GM19397 (cell line): ENCODE measurements at regions not wholly inside any gene's neighbourhood (a gene's known extent, or its start where the extent isn't known, plus 50 kb on each side); places are given as distances from the start of the nearest gene placed in this dataset.
"Not testable (repeated sequence)": the region's sequence is repeated elsewhere in the genome, so short reads cannot be mapped to it uniquely, and the experiment has no call there.

Experiments
- ATAC-seq: cut with Tn5 transposase; IDR thresholded peaks from one replicate; pipeline ENCODE4 v1.9.1; 2021; ENCODE audit warnings: mild to moderate bottlenecking, moderate library complexity; ENCODE audit not compliant: unreplicated experiment

DNA sequence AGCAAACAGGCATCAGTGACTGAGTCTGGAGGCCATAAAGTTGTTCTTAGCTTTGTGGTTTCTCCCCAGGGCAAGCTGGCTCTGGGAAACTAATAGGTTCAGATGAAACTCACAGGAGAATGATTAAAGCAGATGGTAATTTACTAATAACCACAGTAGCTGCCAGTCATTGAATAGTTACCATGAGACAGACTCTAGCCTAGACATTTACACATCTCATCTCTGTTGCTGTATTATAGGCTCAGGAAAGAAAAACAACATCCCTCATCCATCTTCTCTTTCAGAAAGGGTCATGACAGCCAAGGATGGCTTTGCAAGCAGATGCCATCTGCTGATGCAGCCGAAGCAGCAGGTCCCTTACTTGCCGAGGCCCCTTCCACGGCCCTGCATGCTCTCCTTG is 314.0 kb upstream of the ID2 start:
- ATAC-seq, result no peak

DNA sequence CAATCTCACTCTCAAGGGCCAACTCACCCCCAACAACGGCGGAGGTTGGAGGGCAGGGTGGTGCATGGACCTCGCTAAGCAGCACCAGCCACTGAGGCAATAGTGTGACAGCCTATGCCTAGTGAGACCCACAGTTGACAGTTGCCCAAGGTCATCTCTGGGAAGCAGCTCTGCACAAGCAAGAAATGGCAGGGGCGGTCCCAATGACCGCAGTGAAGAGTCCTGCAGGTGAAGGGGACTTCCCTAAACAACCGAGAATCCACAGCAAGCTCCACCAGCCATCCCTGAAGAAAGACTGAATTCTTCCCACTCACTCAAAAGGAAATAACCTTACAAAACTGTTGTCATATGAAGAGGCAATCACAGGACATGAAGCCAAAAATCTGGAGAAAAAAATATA is 313.4 kb upstream of the ID2 start:
- no peak for ATAC-seq

DNA sequence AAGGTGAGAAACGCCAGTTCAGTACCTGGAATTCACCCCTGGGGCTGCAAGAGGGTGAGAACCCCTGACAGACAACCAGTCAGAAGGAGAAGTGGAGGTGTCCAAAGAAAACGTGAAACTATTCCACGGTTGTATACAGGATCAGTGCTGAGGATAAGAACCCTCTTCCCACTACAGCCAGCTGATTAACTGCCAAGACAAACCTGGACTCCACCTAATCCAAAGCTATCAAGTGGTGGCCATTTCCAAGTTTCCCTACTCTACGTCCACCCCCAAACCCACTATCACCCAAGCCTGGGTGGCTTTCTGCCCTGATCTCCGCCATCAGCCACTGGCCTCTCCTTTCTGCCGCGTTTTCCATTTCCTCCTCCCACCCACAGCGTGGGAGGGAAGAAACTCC is 312.3 kb upstream of the ID2 start:
- ATAC-seq, result no peak

DNA sequence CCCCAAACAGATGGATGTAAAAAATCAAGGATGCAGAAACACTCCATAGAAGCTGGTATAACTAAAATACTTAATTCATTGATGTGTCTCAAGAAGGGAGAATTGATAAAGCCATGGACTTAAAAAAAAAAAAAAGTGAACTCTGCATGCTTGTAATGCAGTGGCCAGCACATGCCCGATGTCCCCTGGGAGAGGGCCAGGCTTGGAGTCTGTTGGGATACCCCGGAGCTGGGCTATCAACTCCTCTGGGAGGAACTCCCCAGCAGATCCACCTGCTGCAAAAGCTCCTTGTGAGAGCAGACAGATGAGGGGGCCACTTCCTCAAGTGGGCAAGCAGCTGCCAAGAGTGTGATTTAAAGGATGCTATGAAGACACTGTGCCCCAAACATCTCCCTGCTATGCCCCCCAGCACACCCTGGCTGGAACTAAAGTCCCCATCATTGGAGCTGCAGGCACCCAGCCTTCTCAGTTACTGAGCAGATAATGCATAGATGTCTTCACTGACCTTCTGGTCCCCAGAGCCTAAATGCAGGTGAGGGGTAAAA is 311.5 kb upstream of the ID2 start:
- ATAC-seq, result no peak

DNA sequence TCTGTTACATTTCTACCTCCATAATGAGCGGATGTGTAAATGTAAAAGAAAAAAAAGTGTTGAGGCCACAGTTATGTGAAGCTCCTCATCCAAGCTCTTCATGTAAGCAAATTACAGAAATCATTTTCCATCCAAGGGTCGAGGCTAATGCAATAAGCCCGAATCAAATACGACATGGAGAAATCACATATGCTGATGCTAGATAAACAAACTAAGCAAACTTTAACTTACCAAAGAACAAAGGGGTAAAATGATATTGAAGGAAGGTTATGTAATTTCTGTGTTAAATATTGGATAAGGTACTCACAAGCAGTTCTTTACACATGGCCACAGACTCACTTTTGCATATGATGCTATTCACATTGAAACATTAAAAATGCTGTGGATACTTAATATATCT is 310.2 kb upstream of the ID2 start:
- no peak for ATAC-seq

DNA sequence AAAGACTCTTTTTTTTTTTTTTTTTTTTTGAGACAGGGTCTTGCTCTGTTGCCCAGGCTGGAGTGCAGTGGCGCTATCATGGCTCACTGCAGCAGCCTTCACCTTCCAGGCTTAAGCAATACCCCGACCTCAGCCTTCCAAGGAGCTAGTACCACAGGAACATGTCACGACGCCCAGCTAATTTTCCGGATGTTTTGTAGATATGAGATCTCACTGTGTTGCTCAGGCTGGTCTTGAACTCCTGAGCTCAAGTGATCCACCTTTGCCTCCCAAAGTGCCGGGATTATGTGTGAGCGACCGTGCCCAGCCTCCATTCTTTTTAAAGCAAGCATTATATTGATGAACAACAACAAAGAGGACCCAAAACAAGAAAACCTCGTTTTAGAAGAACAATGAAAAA is 307.1 kb upstream of the ID2 start:
- no peak for ATAC-seq

DNA sequence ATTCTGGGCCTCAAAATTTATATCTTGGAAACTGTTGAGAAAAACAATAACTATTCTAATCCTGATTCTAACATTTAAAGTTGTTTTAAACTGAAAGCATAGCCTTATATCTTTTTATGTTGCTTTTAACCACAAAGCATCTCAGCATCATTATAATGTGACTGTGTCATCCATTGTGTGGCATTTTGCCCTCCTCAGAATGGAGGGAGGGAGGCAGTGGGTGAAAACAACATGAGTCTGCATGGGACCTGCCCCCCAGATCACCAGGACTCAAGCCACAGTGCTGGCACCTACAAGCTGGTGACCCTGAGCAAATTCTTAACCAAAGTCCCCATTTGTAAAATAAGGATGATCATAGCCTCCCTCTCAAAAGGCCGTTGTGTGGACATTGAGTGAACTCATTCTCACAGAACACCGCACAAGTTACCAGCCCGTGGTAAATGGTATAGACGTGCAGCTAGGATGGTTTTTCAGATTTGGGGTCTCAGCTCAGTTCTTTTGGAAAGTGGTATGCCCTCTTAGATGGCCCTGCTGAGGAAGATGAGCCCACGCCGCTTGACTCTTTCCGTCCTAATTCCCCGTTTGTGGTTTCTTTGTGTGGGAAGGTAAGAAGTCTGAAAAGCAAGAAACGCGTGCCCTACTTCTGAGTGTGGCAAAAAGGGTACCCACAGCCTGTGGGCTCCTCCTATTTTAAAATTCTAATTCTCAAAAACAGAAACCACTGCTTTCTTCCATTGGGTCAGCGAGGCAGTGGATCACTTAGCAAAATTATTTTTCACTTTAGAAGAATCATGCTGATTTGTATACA is 305.0 kb upstream of the ID2 start:
- ATAC-seq, result no peak

DNA sequence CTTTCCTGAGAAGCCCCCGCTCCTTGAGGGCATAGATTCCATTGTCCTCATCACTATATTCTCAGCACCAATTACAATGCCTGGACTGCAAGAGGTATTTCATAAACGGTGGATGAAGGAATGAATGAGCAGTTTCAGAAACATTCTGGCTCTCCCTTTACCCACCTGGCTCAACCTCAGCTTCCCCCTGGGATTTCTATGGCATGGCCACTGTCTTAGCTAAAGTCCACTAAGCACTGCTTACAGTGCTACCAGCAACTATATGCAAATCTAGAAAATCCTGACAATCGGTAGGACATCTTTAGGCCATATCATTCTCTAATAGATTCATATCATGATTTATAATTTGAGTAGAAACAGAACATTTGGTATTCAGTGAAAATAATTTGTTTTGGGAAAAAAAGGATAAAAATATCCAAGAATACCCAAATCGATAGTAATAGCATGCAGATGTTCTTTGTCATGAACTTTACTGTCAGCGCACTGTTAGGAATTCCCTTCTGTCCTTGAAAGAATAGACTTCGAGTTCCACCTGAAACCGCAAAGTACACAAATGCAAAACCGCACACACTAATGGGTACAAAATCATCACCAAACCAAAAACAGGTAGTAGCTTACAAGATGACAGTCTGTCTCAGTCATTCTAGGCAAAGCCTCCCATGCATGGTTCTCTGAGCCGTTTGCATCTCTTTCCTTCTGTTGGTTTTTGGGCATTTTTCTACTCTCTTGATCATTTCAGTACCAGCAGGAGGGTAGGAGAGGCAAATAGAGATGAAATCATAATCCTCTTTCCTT is 303.6 kb upstream of the ID2 start:
- ATAC-seq, result peak; percentile 72

DNA sequence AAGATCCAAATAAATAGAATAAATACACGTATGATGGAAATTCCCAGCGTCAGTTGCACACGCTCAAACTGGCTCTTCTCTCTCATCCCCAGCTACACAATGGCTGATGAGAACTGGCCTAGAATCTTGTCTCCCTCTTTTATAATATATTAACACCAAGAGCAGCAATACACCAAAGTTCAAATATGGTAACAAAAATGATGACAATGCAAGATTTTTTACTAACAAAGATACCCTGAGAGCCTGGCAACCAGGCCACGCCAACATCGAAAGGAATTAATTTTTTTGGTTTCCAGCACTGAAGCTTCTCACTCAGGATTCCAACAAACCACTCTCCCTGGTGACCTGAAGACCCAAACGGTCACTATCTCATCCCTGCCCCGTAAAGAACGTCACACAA is 302.7 kb upstream of the ID2 start:
- ATAC-seq, result no peak

DNA sequence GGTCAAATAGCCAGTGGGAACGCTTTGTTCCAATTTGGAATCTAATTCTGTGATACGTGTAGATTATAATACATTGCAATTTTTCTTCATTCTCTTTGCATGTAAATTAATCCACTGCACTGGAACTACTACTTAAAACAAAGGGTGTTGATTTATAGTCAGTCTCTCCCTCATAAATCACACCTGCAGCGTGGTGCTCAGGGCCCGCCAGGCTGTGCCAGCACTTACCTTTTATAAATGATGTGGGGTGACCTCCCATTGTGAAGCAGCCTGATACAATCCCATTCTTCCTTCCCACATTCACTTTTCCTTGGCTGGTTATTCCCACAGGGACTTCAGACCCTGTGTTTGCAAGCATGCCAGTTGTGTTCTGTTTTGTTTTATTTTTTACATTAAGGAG is 302.3 kb upstream of the ID2 start:
- no peak for ATAC-seq

DNA sequence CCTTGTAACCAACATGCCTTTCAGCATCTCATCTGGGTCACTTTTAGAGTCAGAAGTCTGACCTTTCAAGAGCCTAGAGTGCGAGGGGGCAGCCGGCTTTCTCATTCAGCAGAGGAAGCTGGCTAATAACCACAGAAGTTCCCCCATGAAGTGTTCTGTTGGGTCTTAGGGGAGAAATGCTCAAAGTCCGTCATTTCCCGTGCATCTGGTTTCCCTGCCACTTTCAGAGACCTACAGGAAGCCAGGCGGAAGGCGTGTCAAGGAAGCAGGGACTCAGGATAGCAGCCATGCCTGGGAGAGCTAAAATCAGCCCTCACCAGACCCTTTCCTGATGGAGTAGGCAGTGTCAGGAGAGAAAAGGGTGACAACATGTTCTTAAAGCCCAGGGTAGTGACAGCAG is 301.8 kb upstream of the ID2 start:
- ATAC-seq, result no peak

DNA sequence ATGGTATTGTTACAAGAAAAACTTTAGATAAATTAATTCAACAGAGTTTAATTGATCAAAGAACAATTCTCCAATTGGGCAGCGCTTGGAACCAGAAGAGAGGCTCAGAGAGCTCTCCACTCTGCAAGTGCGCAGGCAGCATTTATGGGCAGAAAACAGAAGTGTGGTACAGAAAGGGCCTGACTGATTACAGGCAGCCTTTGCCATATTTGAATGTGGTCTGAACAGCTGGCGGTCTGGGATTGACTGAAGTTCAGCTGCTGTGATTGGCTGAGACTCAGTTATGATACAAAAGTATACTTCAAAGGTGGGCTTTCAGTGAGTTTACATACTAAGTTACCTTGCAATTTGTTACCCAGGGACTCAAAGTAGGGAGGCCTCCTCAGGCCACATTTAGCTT is 301.3 kb upstream of the ID2 start:
- no peak for ATAC-seq

DNA sequence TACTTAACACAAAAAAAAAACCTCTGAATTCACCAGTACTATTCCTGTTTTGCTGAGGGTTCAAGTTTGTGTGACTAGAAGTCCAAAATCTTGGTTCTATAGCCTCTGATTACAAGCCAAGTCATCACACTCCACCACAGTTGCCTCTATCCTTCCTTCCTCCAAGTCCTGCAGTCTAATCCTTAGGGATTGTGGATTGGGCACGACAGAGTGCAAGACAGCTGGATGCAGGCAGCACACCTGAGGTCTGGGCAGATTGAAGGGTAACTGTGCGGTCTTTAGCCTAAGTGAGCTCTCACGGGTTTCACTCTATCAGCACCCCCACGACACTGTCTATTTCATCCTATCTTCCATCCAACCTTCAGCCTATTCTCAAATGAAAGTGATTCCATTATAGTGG is 299.4 kb upstream of the ID2 start:
- no peak for ATAC-seq

DNA sequence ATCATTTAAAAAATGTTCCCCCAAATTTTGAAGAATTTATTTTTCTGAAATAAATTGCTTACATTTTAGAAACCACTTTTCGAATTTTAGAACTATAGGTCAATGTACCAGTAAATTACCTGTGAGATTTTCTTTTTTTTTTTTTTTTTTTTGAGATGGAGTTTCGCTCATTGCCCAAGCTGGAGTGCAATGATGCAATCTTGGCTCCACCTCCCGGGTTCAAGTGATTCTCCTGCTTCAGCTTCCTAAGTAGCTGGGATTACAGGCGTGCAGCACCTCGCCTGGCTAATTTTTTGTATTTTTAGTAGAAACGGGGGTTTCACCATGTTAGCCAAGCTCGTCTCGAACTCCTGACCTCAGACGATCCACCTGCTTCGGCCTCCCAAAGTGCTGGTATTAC is 295.1 kb upstream of the ID2 start:
- ATAC-seq, result not testable (repeated sequence)

DNA sequence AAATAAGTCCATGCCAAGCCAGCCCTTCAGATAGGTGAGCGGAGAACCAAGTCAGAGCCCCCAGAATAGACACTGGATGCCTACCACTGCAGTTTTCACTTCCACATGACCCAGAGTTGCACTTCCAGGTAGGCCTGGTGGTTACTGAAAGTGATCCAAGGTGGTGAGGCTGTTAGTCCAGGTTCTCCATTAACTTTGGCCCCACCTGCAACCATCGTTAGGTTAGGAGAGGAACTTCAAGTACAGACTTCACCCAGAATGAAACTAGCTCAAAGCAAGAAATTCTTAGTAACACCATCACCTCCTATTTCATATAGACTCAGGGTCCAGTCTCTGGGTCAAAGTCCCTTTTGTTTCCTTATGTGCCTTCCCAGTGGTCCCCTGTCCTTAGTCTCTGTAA is 293.1 kb upstream of the ID2 start:
- ATAC-seq, result no peak

DNA sequence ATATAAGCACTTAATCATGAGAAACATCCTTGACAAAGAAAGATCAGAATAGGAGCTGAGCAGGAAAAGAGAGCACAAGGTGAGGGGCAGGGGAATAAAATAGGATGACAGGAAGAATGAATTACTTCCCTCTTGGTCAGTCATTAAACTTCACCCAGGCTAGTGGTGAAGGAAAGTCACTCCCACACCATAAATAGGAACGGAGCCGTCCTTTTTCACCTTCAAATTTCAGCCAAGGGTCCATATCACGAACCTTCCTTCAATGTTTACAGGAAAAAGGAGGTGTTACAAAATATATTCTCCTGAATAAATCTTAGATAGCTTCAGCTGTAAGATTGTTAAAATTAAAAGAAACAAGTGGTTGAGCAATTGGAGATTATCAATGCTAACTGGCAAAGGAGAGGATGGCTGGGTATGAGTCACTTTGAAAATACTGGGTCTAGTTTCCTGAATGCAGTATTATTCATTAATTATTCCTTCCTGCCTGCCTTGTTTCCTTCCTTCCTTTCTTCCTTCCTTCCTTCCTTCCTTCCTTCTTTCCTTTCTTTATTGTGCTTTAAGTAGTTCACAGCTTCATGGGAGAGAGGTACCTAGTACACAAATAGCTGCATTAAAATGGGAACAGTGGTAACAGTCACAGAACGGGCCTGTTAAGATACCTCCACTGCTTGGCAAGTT is 292.3 kb upstream of the ID2 start:
- ATAC-seq, result no peak

DNA sequence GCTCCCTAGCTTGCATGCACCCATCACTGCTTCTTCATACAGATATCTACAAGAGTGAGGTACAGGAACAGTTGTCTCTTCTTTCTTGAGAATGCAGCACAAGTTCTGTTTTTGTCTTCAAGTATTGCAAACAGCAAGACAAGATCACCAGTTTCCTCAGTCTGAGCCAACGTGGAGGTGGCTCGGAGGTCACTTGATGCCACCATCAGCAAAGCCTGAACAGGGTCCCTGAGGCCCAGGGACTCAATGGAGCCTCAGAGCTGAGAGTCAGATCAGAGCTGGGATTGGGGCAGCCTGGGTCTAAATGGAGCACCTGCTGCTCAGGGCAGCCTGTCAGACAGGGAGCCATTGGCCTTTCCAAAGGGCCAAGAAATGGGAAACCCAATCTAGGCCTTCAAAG is 290.7 kb upstream of the ID2 start:
- no peak for ATAC-seq

DNA sequence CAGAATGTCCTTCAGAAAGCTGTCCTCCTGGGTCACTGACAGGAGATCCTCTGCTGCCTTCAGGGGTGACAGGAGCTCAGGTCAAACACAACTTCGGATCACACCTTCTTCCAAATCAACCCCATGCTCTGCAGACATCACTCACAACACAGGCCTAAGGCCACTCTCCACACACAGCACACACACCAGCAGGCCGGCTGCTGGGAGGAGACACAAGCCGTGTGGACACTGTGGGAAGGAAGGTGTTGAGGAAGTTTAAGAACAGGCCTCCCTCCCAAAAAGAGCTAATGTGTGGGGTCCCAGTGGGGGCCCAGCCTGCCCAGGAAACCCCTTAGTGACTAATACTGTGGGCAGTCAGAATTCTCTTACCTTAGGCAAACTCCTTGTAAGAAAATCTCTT is 290.3 kb upstream of the ID2 start:
- no peak for ATAC-seq

DNA sequence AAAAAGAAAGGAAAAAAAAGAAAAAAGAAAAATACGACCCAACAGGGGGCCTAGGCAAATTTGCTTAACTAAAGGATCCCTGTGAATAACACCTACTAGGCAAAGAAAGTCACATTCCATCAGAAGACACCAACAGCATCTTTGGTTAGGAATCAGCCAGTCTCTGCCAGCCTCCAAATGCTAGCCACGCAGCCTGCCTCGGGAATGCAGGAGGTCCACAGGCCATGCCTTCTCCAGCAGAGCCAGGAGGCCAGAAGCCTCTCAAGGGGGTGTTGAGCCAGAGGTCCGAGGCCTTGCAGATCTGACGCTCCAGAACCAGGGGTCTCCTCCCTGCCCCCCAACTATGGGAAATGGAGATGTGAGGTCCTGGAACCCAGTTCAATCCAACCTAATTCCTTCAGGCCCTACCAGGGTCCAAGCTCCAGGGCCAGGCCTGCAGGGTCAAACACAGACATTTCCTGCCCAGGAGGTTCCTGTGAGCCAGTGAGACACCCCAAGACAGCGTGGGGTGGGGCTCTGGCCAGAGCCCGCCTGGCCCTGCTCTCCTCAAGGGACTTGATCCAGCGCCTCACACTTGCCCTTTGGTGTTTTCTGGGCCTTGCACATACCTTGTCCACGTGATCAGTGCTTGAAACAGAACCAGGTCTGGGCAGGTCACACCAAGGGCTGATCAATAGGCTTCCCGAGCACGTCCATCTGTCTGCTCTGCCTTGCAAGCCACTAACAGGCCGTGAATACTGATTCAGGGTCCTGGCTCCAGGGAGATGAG is 289.6 kb upstream of the ID2 start:
- ATAC-seq, result no peak

DNA sequence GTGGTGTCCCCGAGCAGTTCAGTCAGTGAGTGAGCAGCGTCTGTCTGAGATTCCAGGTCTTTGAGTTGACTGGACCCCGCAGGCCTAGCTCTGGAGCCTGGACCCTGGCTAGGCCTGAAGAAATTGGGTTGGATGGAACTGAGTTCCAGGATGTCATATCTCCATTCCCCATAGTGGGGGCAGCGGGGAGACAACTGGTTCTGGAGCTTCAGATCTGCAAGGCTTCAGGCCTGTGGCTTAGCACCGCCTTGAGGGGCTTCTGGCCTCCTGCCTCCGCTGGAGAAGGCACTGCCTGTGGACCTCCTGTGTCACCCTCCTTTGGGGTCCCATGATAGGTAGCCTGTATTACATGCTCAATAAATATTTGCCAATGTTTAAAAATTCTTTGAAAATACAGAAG is 288.4 kb upstream of the ID2 start:
- ATAC-seq, result no peak

DNA sequence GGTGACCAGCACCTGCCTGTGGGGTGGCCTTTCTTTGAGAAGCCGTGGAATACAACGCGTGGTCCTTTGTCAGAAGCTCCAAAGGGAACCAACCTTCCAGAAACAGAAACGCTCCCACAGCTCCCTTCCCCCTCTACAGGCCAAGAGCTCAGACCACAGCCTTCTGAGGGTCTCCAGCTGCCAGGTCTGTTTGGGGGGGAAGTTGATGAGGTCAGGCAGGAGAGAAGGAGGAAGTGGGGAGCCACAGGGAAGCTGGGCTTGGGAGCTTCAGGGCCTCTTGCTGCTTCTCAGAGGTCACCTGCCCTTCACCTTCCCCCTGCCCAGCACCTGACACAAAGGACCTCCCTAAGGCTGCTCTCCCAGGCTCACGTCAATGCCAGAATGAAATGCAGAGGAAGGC is 287.7 kb upstream of the ID2 start:
- ATAC-seq, result no peak
